ENCODE measurements at regions not wholly inside any gene's neighbourhood (a gene's known extent, or its start where the extent isn't known, plus 50 kb on each side); places are given as distances from the start of the nearest gene placed in this dataset.

DNA sequence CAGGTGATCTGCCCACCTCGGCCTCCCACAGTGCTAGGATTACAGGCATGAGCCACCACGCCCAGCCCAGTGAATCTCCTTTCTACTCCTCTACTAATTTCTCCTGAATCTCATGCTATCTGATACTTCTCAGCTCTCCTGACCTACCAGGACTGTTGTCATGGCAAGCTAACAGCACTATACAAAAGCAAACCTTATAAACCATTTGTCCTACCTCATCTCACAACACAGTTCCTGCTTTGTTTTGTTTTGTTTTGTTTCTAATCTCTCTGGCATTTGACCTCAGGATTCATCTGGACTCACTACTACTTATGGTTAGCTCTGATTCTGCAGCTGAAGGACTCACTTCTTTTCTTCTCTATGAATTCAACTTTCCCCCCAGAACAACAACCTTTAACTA, 734.8 kb downstream of the TLE1 start:
- H3K4me3 Mint-ChIP-seq (ENCODE audit: unreplicated experiment): no peak overlapping the region
- H3K27ac Mint-ChIP-seq (ENCODE audit: low read depth, unreplicated experiment): no peak overlapping the region
- peaks cover 5% of the 10 kb centered on the region for H3K4me1 Mint-ChIP-seq (ENCODE audit: insufficient read depth, unreplicated experiment)
- no peaks in the 10 kb centered on the region for H3K27me3 Mint-ChIP-seq (ENCODE audit: insufficient read depth, unreplicated experiment)
- TF ChIP-seq CTCF (IDR thresholded peaks at IDR 0.05; ENCODE audit: unreplicated experiment): no peak
- ChIA-PET POLR2A (no interaction called here), CTCF (interaction anchor here (0.6 kb wide), 1 partner anchor 952 kb away, joined by 3 read pairs; no protein-coding TSS in a partner anchor)
- intact Hi-C loops (cut with micrococcal nuclease): no loop called here
- DNase-seq (ENCODE audit: unreplicated experiment): no peak
- no TSS peak for BruUV-seq (replicated peaks)
- no peaks in the 10 kb centered on the region for H3K9me3 Mint-ChIP-seq (ENCODE audit: unreplicated experiment)
- H3K36me3 Mint-ChIP-seq (ENCODE audit: insufficient read depth, unreplicated experiment): no peaks in the 10 kb centered on the region

DNA sequence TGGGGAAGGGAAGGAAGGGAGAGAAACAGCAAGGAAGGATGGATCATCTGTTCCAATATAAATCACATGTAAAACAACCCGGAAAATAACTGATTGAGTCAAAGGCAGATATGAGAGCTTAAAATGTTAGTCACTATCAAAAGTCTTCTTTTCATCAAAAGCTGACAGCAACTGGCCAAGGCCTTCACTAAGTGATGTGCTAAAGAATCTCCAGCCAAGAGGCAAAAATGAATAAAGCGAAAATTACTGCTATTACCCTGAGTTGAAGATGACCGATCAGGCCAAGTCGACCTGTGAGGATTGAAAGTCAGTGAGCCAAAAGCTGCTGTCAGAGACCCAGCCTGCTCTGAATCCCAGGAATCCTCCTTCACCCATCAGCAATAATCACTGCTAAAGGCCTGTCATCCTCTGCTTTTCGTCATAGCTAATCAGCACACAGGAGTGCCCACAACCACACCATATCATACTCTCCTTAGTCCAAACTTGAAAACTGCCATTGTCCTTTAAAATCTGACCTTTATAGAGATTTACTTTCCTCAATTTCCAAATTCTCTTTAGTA, 736.9 kb downstream of the TLE1 start:
- CTCF ChIA-PET: interaction anchor here (0.6 to 0.7 kb wide), 2 partner anchors 10 to 367 kb away, joined by 3 to 4 read pairs; no protein-coding TSS in a partner anchor
- Mint-ChIP-seq H3K27ac (ENCODE audit: low read depth, unreplicated experiment) (no peak overlapping the region), H3K27me3 (ENCODE audit: insufficient read depth, unreplicated experiment) (no peaks in the 10 kb centered on the region), H3K9me3 (ENCODE audit: unreplicated experiment) (no peaks in the 10 kb centered on the region), H3K36me3 (ENCODE audit: insufficient read depth, unreplicated experiment) (no peaks in the 10 kb centered on the region), H3K4me1 (ENCODE audit: insufficient read depth, unreplicated experiment) (peaks cover 5% of the 10 kb centered on the region), H3K4me3 (ENCODE audit: unreplicated experiment) (no peak overlapping the region)
- POLR2A ChIA-PET: interaction anchor here (0.6 to 0.7 kb wide), 3 partner anchors 120 to 1238 kb away, joined by 3 read pairs; no protein-coding TSS in a partner anchor
- intact Hi-C loops (cut with micrococcal nuclease): no loop called here
- BruUV-seq (replicated peaks): no TSS peak
- no peak for TF ChIP-seq CTCF (IDR thresholded peaks at IDR 0.05; ENCODE audit: unreplicated experiment)
- no peak for DNase-seq (ENCODE audit: unreplicated experiment)

- H3K4me1 Mint-ChIP-seq (ENCODE audit: insufficient read depth, unreplicated experiment): peaks cover 5% of the 10 kb centered on the region
- ChIA-PET POLR2A (interaction anchor here (0.6 kb wide), 2 partner anchors 121 to 1238 kb away, joined by 3 read pairs; no protein-coding TSS in a partner anchor), CTCF (interaction anchor here (0.7 kb wide), 1 partner anchor 366 kb away, joined by 3 read pairs; no protein-coding TSS in a partner anchor)
- intact Hi-C loops (cut with micrococcal nuclease): no loop called here
- H3K9me3 Mint-ChIP-seq (ENCODE audit: unreplicated experiment): no peaks in the 10 kb centered on the region
- BruUV-seq (replicated peaks): no TSS peak
- no peaks in the 10 kb centered on the region for H3K36me3 Mint-ChIP-seq (ENCODE audit: insufficient read depth, unreplicated experiment)
- H3K27me3 Mint-ChIP-seq (ENCODE audit: insufficient read depth, unreplicated experiment): no peaks in the 10 kb centered on the region
- TF ChIP-seq CTCF (IDR thresholded peaks at IDR 0.05; ENCODE audit: unreplicated experiment): no peak
- peak; percentile 87 for DNase-seq (ENCODE audit: unreplicated experiment)
- H3K4me3 Mint-ChIP-seq (ENCODE audit: unreplicated experiment): no peak overlapping the region
- no peak overlapping the region for H3K27ac Mint-ChIP-seq (ENCODE audit: low read depth, unreplicated experiment)
Measured at GRCh38 chr9:80951675-80952074, 737.7 kb downstream of the TLE1 start.

- Mint-ChIP-seq H3K27ac (ENCODE audit: low read depth, unreplicated experiment) (no peak overlapping the region), H3K4me3 (ENCODE audit: unreplicated experiment) (no peak overlapping the region), H3K36me3 (ENCODE audit: insufficient read depth, unreplicated experiment) (no peaks in the 10 kb centered on the region), H3K27me3 (ENCODE audit: insufficient read depth, unreplicated experiment) (no peaks in the 10 kb centered on the region), H3K9me3 (ENCODE audit: unreplicated experiment) (no peaks in the 10 kb centered on the region), H3K4me1 (ENCODE audit: insufficient read depth, unreplicated experiment) (peaks cover 5% of the 10 kb centered on the region)
- ChIA-PET CTCF (no interaction called here), POLR2A (no interaction called here)
- no peak for TF ChIP-seq CTCF (IDR thresholded peaks at IDR 0.05; ENCODE audit: unreplicated experiment)
- BruUV-seq (replicated peaks): no TSS peak
- intact Hi-C loops (cut with micrococcal nuclease): no loop called here
- no peak for DNase-seq (ENCODE audit: unreplicated experiment)
Measured at GRCh38 chr9:80948876-80949275, 740.5 kb downstream of the TLE1 start.

Measured in MCF 10A (cell line).